ENCODE measurements at regions not wholly inside any gene's neighbourhood (a gene's known extent, or its start where the extent isn't known, plus 50 kb on each side); places are given as distances from the start of the nearest gene placed in this dataset.

DNA sequence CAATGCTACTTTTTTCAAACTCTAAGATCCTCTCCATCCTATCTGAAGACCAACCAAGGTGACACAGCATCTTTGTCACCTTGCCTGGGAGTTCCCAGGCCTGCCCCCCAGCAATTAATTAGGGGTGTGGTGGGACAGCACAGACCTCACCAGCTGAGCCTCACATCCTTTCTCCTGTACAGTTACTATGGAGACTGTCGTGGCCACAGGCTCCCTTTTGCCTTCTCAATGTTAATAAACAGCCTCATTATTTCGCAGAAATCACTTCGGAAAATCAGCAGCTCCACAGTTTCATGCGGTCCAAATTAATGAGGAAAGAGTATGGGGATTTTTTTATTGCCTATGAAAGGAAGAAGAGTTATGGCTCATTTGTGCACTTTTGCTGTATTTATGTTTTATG, 378.3 kb downstream of the NPHP4 start:
- TF ChIP-seq, protein P1, sequence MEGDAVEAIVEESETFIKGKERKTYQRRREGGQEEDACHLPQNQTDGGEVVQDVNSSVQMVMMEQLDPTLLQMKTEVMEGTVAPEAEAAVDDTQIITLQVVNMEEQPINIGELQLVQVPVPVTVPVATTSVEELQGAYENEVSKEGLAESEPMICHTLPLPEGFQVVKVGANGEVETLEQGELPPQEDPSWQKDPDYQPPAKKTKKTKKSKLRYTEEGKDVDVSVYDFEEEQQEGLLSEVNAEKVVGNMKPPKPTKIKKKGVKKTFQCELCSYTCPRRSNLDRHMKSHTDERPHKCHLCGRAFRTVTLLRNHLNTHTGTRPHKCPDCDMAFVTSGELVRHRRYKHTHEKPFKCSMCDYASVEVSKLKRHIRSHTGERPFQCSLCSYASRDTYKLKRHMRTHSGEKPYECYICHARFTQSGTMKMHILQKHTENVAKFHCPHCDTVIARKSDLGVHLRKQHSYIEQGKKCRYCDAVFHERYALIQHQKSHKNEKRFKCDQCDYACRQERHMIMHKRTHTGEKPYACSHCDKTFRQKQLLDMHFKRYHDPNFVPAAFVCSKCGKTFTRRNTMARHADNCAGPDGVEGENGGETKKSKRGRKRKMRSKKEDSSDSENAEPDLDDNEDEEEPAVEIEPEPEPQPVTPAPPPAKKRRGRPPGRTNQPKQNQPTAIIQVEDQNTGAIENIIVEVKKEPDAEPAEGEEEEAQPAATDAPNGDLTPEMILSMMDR (IDR thresholded peaks at IDR 0.05): no peak
- no peak for TF ChIP-seq POLR2A (IDR thresholded peaks at IDR 0.05)
- TF ChIP-seq POLR2AphosphoS5 (IDR thresholded peaks at IDR 0.05): no peak
